ENCODE measurements at regions not wholly inside any gene's neighbourhood (a gene's known extent, or its start where the extent isn't known, plus 50 kb on each side); places are given as distances from the start of the nearest gene placed in this dataset.

DNA sequence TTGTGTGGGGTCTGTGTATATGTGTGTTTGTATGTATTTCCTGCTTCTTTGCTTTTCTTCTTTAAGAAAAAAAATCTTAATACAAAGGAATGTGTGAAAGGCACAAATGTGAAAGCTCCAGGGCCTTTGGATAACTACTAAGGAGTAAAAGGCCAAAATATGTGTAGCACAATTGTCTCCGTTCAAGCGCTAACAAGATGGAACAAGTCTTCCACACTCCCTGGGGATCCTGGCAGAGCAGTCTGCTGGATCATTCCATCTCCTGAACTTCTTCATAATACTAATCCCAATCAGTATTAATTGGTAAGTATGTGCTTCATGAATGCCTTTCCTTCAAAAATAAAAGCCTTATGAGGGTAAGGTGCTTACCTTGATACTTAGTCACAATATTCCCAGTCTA, 462.5 kb upstream of the TBX3 start:
- no peak for TF ChIP-seq POLR2AphosphoS5 (IDR thresholded peaks at IDR 0.05)
- no peak for TF ChIP-seq POLR2A (IDR thresholded peaks at IDR 0.05)
- TF ChIP-seq, protein P1, sequence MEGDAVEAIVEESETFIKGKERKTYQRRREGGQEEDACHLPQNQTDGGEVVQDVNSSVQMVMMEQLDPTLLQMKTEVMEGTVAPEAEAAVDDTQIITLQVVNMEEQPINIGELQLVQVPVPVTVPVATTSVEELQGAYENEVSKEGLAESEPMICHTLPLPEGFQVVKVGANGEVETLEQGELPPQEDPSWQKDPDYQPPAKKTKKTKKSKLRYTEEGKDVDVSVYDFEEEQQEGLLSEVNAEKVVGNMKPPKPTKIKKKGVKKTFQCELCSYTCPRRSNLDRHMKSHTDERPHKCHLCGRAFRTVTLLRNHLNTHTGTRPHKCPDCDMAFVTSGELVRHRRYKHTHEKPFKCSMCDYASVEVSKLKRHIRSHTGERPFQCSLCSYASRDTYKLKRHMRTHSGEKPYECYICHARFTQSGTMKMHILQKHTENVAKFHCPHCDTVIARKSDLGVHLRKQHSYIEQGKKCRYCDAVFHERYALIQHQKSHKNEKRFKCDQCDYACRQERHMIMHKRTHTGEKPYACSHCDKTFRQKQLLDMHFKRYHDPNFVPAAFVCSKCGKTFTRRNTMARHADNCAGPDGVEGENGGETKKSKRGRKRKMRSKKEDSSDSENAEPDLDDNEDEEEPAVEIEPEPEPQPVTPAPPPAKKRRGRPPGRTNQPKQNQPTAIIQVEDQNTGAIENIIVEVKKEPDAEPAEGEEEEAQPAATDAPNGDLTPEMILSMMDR (IDR thresholded peaks at IDR 0.05) = no peak
